CD4-positive, CD25-positive, alpha-beta regulatory T cell (primary cell): ENCODE measurements at regions not wholly inside any gene's neighbourhood (a gene's known extent, or its start where the extent isn't known, plus 50 kb on each side); places are given as distances from the start of the nearest gene placed in this dataset.

Source experiments
- ATAC-seq, 2 donors: fragments of 150-1000 bp; cut with Tn5 transposase; one replicate each; pipeline ENCODE4 v1.10.0; 2021; ENCODE audit warnings: low read depth in 2 of 2, moderate number of reproducible peaks in 2 of 2, moderate library complexity in 1 of 2
- DNase-seq, 3 donors: peaks; one replicate each; pipeline versions ENCODE4 v3.0.0 to v3.0.0-alpha.2; 2012 to 2022; ENCODE audit warnings: mixed read lengths in 1 of 3
- H3K27ac ChIP-seq: one replicate; pipeline ENCODE4 v1.7.0; 2013; ENCODE audit warnings: mild to moderate bottlenecking, low read length; ENCODE audit not compliant: insufficient read depth, poor library complexity, severe bottlenecking
- H3K27me3 ChIP-seq: one replicate; pipeline ENCODE4 v1.7.0; 2013; ENCODE audit warnings: low read length; ENCODE audit not compliant: control insufficient read depth, insufficient read depth
- H3K36me3 ChIP-seq: one replicate; pipeline ENCODE4 v1.7.0; 2013; ENCODE audit warnings: mild to moderate bottlenecking, low read length, moderate library complexity; ENCODE audit not compliant: control insufficient read depth, insufficient read depth
- H3K4me1 ChIP-seq: 2 replicates; pipeline ENCODE4 v1.7.0; 2013; ENCODE audit warnings: mild to moderate bottlenecking, low read length; ENCODE audit not compliant: insufficient read depth, control insufficient read depth, poor library complexity, severe bottlenecking
- H3K4me3 ChIP-seq: one replicate; pipeline ENCODE4 v1.7.0; 2013; ENCODE audit warnings: low read depth, mild to moderate bottlenecking, low read length, moderate library complexity
- H3K9me3 ChIP-seq, 2 experiments: 1 replicate in 1 of 2; 2 replicates in 1 of 2; pipeline ENCODE4 v1.7.0; 2013; ENCODE audit warnings: low read length in 2 of 2, mild to moderate bottlenecking in 1 of 2, moderate library complexity in 1 of 2; ENCODE audit not compliant: control insufficient read depth in 2 of 2
- H3K27ac Mint-ChIP-seq, 3 donors: one replicate each; pipeline ENCODE4 v1.8.0; 2020 to 2022; ENCODE audit warnings: mild to moderate bottlenecking in 3 of 3, mixed read lengths in 3 of 3, moderate library complexity in 2 of 3
- H3K27me3 Mint-ChIP-seq: one replicate; pipeline ENCODE4 v1.8.0; 2022; ENCODE audit warnings: mild to moderate bottlenecking, mixed read lengths
- H3K36me3 Mint-ChIP-seq: one replicate; pipeline ENCODE4 v1.8.0; 2020; ENCODE audit warnings: mixed read lengths
- H3K4me1 Mint-ChIP-seq, 4 donors: one replicate each; pipeline ENCODE4 v1.8.0; 2020 to 2022; ENCODE audit warnings: mixed read lengths in 4 of 4, mild to moderate bottlenecking in 1 of 4
- H3K4me3 Mint-ChIP-seq, 4 donors: one replicate each; pipeline ENCODE4 v1.8.0; 2020 to 2022; ENCODE audit warnings: mild to moderate bottlenecking in 4 of 4, mixed read lengths in 4 of 4, moderate library complexity in 3 of 4
- H3K9me3 Mint-ChIP-seq, 7 donors: one replicate each; pipeline ENCODE4 v1.8.0; 2020 to 2022; ENCODE audit warnings: mixed read lengths in 7 of 7, mild to moderate bottlenecking in 3 of 7, moderate library complexity in 2 of 7

GRCh38 chr12:111189792-111190191, 179.1 kb downstream of the PHETA1 start:
- H3K9me3 ChIP-seq, result no peaks in the 10 kb centered on the region
- no peak overlapping the region for H3K27ac ChIP-seq
- no peaks in the 10 kb centered on the region for H3K4me1 ChIP-seq
- no peaks in the 10 kb centered on the region for H3K27me3 ChIP-seq
- Mint-ChIP-seq H3K27me3 (peaks cover 6% of the 10 kb centered on the region), H3K4me3 (no peak overlapping the region), H3K4me1 (no peaks in the 10 kb centered on the region), H3K27ac (no peak overlapping the region), H3K36me3 (no peaks in the 10 kb centered on the region), H3K9me3 (no peaks in the 10 kb centered on the region)
- H3K36me3 ChIP-seq, result no peaks in the 10 kb centered on the region
- DNase-seq (no peak), ATAC-seq (no peak)
- no peak overlapping the region for H3K4me3 ChIP-seq

GRCh38 chr12:111188436-111188835, 180.5 kb downstream of the PHETA1 start:
- ATAC-seq (no peak), DNase-seq (no peak)
- H3K36me3 ChIP-seq, result no peaks in the 10 kb centered on the region
- no peak overlapping the region for H3K4me3 ChIP-seq
- no peaks in the 10 kb centered on the region for H3K27me3 ChIP-seq
- no peak overlapping the region for H3K27ac ChIP-seq
- H3K27me3 Mint-ChIP-seq, result peaks cover 6% of the 10 kb centered on the region
- no peak overlapping the region for H3K27ac Mint-ChIP-seq
- no peaks in the 10 kb centered on the region for H3K4me1 ChIP-seq
- no peaks in the 10 kb centered on the region for H3K9me3 ChIP-seq
- no peaks in the 10 kb centered on the region for H3K9me3 Mint-ChIP-seq
- H3K36me3 Mint-ChIP-seq, result no peaks in the 10 kb centered on the region
- no peaks in the 10 kb centered on the region for H3K4me1 Mint-ChIP-seq
- no peak overlapping the region for H3K4me3 Mint-ChIP-seq

GRCh38 chr12:111186347-111186746, 182.5 kb downstream of the PHETA1 start:
- DNase-seq (no peak), ATAC-seq (no peak)
- Histone ChIP-seq H3K27me3 (peaks cover 2% of the 10 kb centered on the region), H3K27ac (no peak overlapping the region), H3K4me1 (no peaks in the 10 kb centered on the region), H3K4me3 (no peak overlapping the region), H3K9me3 (no peaks in the 10 kb centered on the region), H3K36me3 (no peaks in the 10 kb centered on the region)
- Mint-ChIP-seq H3K27ac (no peak overlapping the region), H3K27me3 (peaks cover 2% of the 10 kb centered on the region), H3K36me3 (no peaks in the 10 kb centered on the region), H3K9me3 (no peaks in the 10 kb centered on the region), H3K4me1 (peaks cover 0 to under 1% (median 0%) of the 10 kb centered on the region in 4 donors), H3K4me3 (no peak overlapping the region)

- H3K9me3 ChIP-seq, result no peaks in the 10 kb centered on the region
- no peaks in the 10 kb centered on the region for H3K9me3 Mint-ChIP-seq
- H3K27ac ChIP-seq, result no peak overlapping the region
- H3K27me3 ChIP-seq, result peaks cover 2% of the 10 kb centered on the region
- H3K27ac Mint-ChIP-seq, result no peak overlapping the region
- no peaks in the 10 kb centered on the region for H3K36me3 ChIP-seq
- DNase-seq (no peak), ATAC-seq (no peak)
- no peaks in the 10 kb centered on the region for H3K36me3 Mint-ChIP-seq
- H3K27me3 Mint-ChIP-seq, result peaks cover 6% of the 10 kb centered on the region
- H3K4me3 Mint-ChIP-seq, result no peak overlapping the region
- H3K4me3 ChIP-seq, result no peak overlapping the region
- no peaks in the 10 kb centered on the region for H3K4me1 ChIP-seq
- H3K4me1 Mint-ChIP-seq, result peaks cover 0 to 2% (median 0%) of the 10 kb centered on the region in 4 donors
These were observed 183.0 kb downstream of the PHETA1 start for GRCh38 chr12:111185889-111186227.

- H3K36me3 ChIP-seq, result no peaks in the 10 kb centered on the region
- H3K4me1 Mint-ChIP-seq, result peaks cover 0 to 2% (median 0%) of the 10 kb centered on the region in 4 donors
- no peaks in the 10 kb centered on the region for H3K9me3 ChIP-seq
- no peak overlapping the region for H3K4me3 Mint-ChIP-seq
- H3K4me1 ChIP-seq, result no peaks in the 10 kb centered on the region
- H3K27ac ChIP-seq, result no peak overlapping the region
- H3K36me3 Mint-ChIP-seq, result no peaks in the 10 kb centered on the region
- peaks cover 2% of the 10 kb centered on the region for H3K27me3 ChIP-seq
- ATAC-seq (no peak), DNase-seq (no peak)
- no peak overlapping the region for H3K4me3 ChIP-seq
- H3K9me3 Mint-ChIP-seq, result no peaks in the 10 kb centered on the region
- no peak overlapping the region for H3K27ac Mint-ChIP-seq
- H3K27me3 Mint-ChIP-seq, result peaks cover 9% of the 10 kb centered on the region
These were observed 183.5 kb downstream of the PHETA1 start for GRCh38 chr12:111185206-111185888.

GRCh38 chr12:111184161-111184560, 184.7 kb downstream of the PHETA1 start:
- H3K4me3 Mint-ChIP-seq, result no peak overlapping the region
- Histone ChIP-seq H3K4me1 (no peaks in the 10 kb centered on the region), H3K27ac (no peak overlapping the region), H3K27me3 (peaks cover 4% of the 10 kb centered on the region), H3K9me3 (no peaks in the 10 kb centered on the region), H3K36me3 (no peaks in the 10 kb centered on the region), H3K4me3 (no peak overlapping the region)
- H3K27ac Mint-ChIP-seq, result no peak overlapping the region
- no peak for ATAC-seq
- no peaks in the 10 kb centered on the region for H3K36me3 Mint-ChIP-seq
- H3K4me1 Mint-ChIP-seq, result peaks cover 0 to 2% (median 0%) of the 10 kb centered on the region in 4 donors
- H3K27me3 Mint-ChIP-seq, result peaks cover 14% of the 10 kb centered on the region
- no peak for DNase-seq
- no peaks in the 10 kb centered on the region for H3K9me3 Mint-ChIP-seq

GRCh38 chr12:111183094-111183493, 185.8 kb downstream of the PHETA1 start:
- Mint-ChIP-seq H3K4me1 (peaks cover 0 to 2% (median 0%) of the 10 kb centered on the region in 4 donors), H3K4me3 (no peak overlapping the region), H3K27me3 (peaks cover 14% of the 10 kb centered on the region), H3K36me3 (no peaks in the 10 kb centered on the region), H3K9me3 (no peaks in the 10 kb centered on the region), H3K27ac (no peak overlapping the region)
- DNase-seq (no peak), ATAC-seq (no peak)
- Histone ChIP-seq H3K36me3 (no peaks in the 10 kb centered on the region), H3K4me3 (no peak overlapping the region), H3K27me3 (peaks cover 4% of the 10 kb centered on the region), H3K4me1 (no peaks in the 10 kb centered on the region), H3K9me3 (no peaks in the 10 kb centered on the region), H3K27ac (no peak overlapping the region)

- Histone ChIP-seq H3K4me1 (no peaks in the 10 kb centered on the region), H3K27me3 (peaks cover 4% of the 10 kb centered on the region), H3K9me3 (no peaks in the 10 kb centered on the region), H3K36me3 (no peaks in the 10 kb centered on the region), H3K4me3 (no peak overlapping the region), H3K27ac (no peak overlapping the region)
- no peak overlapping the region for H3K27ac Mint-ChIP-seq
- peaks cover 14% of the 10 kb centered on the region for H3K27me3 Mint-ChIP-seq
- DNase-seq (no peak), ATAC-seq (no peak)
- H3K4me1 Mint-ChIP-seq, result peaks cover 0 to 2% (median 0%) of the 10 kb centered on the region in 4 donors
- H3K9me3 Mint-ChIP-seq, result no peaks in the 10 kb centered on the region
- no peak overlapping the region for H3K4me3 Mint-ChIP-seq
- no peaks in the 10 kb centered on the region for H3K36me3 Mint-ChIP-seq
These were observed 186.5 kb downstream of the PHETA1 start for GRCh38 chr12:111182382-111182781.
